T-helper 1 cell (primary cell): ENCODE measurements at regions not wholly inside any gene's neighbourhood (a gene's known extent, or its start where the extent isn't known, plus 50 kb on each side); places are given as distances from the start of the nearest gene placed in this dataset.

Experiments used
- DNase-seq, 5 donors: peaks; one replicate each; pipeline ENCODE4 v3.0.0-alpha.2; 2012 to 2020

DNA sequence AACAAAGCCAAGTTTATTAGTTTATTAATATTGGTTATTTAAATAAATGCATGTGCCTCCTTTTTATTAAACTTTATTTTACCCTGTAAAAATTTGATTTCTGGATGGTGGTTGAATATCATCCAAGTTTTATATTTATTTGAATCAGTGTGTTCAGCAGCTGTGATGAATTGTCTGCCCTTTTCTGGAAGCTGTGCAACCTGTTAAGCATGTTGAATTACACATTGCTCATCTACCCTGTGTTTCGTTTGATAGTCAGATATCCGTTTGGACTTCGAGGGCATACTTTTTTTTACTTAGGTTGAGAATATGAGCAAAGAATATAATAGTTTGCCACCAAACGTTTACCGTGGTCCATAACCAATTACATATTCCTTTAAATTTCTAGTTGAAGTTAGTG is 95.8 kb upstream of the TENM3 start:
- no peak for DNase-seq

DNA sequence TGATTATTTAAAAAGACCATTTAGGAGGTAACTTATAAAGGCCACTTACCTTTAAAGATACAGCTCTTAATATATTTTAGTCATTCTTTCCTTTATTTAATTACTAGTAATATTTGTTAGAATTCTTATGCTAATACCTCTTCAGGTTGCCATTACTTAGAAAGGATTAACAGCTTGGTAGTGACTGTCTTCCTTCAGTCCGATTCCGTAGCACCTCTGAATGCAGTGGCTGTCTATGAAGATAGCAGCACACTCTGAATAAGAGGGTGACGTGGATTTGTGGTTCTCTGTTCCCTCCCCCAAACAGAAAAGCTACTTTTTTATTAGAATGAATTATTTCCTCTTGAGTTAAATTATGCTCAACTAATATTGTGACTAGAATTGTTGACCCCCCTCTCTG is 92.6 kb upstream of the TENM3 start:
- DNase-seq = no peak

DNA sequence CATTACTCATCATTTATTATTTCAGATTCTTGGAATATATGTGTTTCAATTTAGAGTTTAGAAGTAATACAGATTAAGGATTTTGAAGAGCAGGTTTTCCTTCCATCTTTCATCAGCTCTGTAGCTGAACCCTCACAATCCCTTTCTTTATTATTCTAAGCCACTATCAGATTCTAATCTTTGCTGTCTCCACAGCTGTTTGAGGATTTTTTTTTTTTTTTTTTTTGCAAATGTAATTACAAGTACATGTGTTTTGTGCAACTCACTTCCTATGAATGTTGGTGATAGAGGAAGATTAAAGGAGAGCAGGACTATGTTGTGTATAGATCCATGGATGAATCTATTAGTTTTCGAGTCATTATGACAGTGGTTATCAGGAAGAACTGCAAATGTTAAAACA is 87.4 kb upstream of the TENM3 start:
- no peak for DNase-seq

- DNase-seq = no peak
Observed at GRCh38 chr4:182163180-182163579, 80.0 kb upstream of the TENM3 start.

GRCh38 chr4:182169572-182169971 is 73.6 kb upstream of the TENM3 start:
- DNase-seq = no peak

DNA sequence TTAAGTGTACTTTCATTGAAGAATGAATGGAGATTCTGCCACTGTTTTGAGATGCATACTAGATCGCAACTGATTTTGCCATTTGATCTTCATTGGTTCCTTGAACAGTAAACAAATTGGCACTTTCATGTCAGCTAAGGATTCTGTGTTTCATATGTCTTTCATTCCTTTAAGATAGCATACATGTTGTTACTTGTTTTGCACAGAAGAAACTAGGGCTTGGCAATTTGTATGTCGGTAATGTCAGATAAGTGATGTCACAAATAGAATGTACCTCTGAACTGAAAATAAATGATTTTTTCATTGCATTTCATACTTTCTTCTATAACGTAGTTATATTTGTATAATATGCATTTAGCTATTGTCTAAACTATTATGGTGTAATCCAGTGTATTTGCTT is 73.2 kb upstream of the TENM3 start:
- DNase-seq = no peak

- no peak for DNase-seq
Observed at GRCh38 chr4:182170417-182170935, 72.7 kb upstream of the TENM3 start.

DNA sequence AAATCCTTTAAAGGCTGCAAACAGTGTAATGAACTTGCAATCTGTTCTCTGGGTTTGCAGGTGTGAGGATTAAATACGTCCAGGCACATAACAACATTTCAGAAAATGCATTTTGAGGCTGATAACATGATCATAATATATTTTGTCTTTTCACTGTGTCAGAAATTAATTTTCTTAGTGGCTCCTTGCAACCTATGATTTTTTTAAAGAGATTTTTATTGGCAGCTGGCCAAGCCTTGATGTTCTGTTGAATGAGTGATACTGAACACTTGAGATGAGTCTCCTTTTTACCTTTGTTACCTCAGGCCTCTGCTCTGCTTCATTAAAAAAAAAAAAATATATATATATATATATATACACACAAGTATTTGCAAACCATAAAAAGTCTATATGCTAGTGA is 68.2 kb upstream of the TENM3 start:
- no peak for DNase-seq

- DNase-seq = no peak
Observed at GRCh38 chr4:182175788-182176519, 67.2 kb upstream of the TENM3 start.

DNA sequence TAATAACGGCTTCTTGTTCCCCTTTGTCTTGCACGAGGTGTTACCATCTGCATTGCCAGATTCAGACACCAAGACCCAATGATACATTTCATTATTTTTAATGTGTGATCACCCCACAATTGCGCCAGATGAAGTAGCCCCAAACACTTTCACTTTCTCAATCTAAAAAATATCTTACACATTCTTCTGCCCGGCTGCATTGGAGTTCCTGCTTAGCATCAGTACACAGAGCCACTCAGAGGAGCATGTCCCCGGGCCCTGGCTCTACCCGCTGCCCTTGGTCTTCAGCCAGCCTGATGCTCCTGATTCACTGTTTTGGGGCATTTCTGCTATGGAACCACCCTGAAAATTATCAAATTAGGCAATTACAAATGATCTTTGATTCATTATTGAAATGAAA is 66.0 kb upstream of the TENM3 start:
- no peak for DNase-seq

DNA sequence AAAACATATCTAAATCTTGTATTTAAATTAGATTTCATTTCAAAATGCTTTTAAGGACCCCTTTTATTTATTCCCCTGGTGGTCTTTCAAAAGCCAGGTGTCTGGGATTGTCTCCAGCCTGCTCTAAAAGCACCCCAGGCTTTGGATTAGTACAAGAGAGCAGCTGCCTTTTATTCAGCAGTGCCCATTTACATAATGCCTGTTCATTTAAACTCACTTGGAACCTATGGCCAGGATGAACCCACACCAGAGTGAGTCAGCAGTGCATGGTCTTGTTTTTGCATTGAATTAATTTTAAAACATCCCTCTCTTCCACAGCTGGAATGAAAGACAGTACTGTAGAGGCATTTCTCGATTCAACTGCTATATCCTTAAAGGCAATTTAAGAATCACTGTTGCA is 64.1 kb upstream of the TENM3 start:
- no peak for DNase-seq

DNA sequence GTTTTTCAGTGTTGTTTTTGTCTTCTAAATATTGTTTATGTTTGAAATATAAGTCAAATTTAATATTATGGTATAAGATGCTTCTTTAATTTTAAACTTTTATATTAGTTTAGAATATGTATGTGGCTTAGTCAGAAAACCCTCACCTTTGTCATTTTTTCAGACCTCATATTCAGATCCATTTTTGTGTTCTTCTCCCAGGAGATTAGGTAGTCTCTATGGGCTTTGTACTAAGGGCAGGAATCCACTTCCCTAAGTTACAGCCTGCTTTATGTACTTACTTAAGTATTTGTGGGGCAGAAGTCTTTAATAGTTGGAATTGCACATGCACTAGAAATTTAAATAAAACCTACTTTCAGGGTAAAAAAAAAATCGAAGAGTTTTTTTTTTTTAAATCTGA is 63.5 kb upstream of the TENM3 start:
- DNase-seq = no peak

- no peak for DNase-seq
Observed at GRCh38 chr4:182185491-182185890, 57.7 kb upstream of the TENM3 start.

DNA sequence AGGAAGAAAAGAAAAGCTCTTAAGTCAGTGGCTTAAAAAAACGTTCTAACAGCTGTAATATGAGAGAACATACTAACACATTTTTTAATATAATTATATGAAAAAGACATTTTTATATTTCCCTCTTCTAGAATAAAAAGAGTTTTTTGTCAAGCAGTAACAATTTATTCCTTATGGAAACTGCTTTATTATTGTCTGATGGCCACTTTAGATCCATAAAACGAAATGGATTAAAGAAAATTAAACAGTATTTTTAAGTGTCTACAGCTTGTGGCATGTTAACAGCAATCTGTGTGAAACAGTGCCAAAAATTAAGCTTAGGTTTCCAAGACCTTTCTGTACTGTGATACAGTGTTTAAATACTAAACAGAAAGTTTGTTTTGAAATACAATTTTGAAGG is 55.5 kb upstream of the TENM3 start:
- DNase-seq = no peak

DNA sequence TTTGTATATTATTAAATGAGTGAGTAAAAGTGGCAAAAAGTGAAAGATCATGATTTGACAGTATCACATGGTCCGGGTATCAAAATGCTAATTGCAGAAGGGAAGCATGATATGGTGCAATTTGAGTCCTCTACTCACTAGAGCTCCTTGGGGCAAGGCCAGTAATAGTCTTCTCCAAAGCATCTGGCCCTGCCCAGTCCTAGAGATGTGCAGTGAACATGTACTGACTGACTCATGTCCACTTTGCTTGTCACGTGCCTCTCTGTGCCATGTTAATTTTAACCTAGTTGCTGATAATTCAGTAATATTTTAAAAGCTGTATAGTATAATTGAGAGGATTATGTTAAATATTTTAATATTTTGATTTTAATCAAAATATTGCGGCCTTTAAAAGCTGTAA is 54.6 kb upstream of the TENM3 start:
- DNase-seq = no peak

DNA sequence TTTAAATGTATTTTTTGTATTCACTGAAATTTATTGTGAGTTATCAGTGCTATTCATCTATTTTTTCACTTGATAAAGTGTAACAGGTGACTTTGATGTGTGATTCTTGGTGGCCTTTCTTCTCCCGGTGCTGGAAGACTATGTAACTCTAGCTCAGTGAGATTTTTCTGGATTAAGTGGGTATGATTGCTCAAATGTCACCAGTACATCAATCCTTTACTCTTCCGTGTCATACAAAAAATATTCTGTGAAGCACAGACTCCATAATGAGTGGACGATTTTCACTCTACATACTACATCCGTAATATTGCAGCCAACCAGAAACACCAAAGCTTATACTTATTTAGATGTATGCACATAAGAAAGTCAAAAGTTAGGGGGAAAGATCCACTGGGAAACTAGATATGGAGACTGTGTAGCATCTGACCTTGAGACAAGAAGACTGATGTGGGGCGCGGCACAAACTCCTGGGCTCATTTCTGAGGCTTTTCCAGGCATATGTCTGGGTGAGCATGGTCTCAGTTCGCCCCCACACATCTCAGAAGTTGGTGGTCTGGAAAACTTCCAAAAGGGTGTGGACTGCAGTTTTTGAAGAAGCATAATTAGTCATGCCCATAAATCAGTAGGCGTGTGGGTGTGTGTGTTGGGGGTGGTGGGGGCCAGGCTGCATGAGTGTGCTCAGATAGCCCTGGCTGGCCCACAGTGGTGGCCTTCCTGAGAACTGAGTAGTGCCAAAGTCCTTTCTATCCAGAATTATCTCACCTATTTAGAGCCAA is 53.9 kb upstream of the TENM3 start:
- no peak for DNase-seq

DNA sequence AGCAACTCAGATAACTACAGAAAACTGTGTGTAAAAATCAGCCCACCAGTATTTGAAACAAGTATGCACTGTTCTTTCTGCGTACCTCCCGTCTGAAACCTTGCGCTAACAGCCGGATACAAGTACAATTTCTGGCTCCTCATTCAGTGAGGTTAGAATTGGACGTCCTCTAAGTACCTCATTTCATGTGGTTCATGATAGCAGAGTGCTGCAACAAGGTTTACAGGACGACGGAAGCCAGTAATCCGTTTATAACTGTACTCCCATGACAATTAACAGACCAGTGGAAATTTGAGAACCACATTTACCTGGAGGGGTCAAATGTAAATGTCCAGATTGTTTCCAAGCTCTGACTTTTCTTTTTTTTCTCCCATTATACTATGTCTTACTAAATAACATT is 52.9 kb upstream of the TENM3 start:
- DNase-seq = no peak

- no peak for DNase-seq
Observed at GRCh38 chr4:182192511-182193181, 50.6 kb upstream of the TENM3 start.

GRCh38 chr4:182193311-182193710 is 49.9 kb upstream of the TENM3 start:
- DNase-seq = no peak
